ENCODE measurements at regions not wholly inside any gene's neighbourhood (a gene's known extent, or its start where the extent isn't known, plus 50 kb on each side); places are given as distances from the start of the nearest gene placed in this dataset.
A peak's percentile ranks its signal among the peaks of the same experiment; 100 is the strongest.
"Not testable (repeated sequence)": the region's sequence is repeated elsewhere in the genome, so short reads cannot be mapped to it uniquely, and the experiment has no call there.

DNA sequence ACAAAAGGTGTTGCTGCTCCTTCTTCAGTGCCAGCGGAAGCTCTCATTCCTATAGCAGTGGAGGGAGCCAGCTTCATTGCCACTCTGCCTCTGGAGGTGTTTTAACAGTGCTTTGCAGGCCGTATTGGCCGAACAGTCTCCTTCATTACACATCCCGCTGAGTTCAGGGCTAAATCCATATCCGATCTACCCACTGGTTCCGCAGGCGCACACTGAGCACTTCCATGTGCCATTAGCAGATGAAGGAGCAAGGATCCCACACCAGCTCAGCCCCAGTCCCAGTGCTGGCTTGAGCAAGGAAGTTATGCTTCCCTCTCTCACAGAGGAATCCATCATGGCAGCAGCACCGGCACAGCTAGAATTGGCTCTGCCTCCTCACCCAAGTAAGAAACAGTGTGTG lies 121.2 kb upstream of the IRX2 start:
- no peak for DNase-seq

DNA sequence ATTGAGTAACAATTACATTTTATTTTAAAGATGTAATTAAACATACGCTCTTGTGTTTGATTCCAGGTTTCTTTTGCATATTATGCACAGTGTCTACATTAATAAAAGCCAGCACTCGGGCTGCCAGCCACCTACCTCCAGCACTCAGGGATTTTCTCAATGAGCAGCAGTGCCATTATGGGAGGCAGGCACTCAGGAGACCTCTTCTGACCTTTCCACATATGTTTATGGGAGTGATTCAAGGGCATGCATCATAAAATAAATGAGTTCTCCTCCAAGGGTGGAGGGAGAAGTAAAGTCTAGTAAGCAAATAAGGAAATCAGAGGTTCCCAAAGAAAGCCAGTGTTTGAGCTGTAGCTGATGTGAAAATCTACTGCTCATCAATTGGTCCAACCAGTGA lies 119.8 kb upstream of the IRX2 start:
- no peak for DNase-seq

DNA sequence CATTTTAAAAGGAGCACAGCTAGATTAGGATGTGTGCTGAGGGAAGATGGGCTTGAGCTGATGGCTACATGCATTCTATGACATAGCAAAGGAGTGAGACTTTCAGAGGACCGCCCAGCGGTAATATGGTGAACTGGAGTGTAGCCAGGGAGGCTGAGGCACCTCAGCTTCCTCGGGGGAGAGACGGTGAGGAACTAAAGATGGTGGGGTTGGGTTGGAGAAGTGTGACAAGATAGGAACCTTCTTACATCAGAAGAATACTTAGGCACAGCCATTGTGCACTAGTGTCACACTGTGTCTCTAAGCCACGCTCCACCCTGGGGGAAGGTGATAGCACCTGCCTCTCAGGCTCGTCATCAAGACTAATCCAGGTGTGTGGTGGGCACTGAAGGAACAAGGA lies 118.0 kb upstream of the IRX2 start:
- no peak for DNase-seq

DNA sequence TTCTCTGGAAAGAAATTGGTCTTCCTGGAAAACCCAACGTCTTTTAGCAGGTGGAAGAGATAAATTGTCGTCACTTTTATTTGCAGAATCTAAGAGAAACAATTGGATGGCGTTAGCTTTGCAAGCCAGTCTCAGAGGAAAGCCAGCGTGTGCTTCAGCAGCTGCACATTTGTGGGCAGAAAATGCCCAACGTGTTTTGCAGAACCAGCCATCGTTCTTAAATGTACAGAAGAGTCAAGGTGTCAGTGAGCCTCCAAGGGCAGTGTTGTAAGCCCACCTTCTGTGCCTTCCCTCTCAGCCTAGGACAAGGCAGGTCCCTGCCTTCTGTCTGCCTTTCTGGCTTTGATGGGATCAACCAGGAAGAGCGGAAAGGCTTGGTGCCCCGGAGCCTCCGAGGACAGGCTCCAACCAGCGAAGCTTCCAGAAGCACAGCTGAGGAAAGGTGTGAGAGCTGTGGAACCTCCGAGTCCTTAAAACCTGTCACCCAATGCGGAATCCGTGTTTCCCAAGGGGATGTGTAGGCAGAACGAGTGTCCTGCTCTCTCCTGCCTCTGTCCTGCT lies 116.0 kb upstream of the IRX2 start:
- DNase-seq = no peak

DNA sequence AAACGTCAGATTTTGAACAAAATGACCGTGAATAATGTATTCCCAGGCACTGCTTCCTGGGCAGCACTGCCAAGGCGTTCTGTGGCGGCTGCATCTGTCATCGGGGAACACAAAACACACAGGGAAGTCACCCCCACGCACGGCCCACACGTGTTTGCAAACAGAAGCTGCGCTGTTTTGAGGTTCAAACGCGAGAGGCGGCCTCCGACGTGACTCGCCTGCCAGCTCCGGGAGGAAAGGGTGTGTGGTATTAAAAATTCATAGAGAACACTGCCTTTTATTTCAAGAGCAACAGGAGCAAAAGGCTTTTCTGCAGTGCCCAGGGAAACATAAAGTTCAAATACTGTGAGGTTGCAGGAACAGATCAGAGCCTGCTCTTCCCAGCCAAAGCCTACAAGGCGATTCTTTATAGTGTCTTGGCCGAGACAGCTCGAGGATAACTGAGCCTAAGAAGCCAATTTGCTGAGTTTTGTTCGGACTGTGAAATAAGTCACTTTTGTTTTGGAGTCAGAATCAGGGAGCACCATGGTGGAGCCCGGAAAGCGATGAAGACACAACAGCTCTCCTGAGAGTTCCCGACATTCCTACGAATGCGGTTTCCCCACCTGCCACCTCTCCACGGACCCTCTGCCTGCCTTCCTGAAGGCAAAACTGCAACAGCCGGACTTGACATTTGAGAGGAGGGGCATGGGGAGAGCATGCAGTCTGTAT lies 115.3 kb upstream of the IRX2 start:
- DNase-seq = no peak

DNA sequence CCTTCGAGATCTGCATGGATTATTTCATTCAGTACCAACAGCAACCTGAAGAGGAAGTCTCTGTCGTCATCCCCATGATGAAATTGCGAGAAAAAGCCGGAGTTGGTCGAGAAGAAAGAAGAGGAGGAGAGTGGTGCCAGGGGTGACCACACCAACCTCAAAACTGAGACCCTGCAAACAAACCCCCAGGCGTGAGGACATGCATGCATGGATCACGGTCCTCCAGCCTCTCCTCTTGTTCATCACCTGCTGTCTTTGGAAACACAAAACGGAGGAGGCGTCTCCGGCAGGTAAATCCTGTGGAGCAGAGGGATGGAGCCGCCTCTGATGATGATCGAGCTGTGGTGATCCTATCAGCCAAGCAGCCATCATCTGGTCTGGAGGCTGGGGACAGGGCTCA lies 114.4 kb upstream of the IRX2 start:
- DNase-seq = no peak

DNA sequence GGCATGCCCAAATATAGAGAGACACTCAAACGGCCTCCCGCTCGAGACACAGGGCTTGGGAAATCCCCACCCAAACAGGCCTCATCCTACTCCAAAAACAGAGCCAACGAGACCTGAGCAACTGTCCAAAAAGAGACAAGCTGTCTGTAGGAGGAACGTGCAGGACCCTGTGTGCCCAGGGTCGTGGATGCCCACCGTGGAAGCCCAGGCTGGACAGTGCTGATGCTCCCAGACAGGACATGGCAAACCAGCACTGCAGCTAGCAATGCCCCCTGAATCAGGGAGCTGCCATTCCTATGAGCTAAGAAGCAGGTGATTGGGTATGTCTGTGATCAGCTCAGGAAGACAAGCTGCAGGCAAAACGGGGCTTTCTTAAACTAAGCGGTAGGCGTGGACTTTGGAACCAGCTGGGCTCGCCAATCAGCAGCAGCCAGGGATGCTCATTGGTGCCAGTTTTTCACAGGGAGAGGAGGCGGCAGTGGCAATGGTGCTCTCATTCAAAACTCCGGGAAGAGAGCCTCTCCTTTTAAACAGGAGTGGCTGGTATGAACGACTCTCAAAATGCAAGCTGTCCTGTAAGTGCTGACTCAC lies 113.1 kb upstream of the IRX2 start:
- DNase-seq = no peak

DNA sequence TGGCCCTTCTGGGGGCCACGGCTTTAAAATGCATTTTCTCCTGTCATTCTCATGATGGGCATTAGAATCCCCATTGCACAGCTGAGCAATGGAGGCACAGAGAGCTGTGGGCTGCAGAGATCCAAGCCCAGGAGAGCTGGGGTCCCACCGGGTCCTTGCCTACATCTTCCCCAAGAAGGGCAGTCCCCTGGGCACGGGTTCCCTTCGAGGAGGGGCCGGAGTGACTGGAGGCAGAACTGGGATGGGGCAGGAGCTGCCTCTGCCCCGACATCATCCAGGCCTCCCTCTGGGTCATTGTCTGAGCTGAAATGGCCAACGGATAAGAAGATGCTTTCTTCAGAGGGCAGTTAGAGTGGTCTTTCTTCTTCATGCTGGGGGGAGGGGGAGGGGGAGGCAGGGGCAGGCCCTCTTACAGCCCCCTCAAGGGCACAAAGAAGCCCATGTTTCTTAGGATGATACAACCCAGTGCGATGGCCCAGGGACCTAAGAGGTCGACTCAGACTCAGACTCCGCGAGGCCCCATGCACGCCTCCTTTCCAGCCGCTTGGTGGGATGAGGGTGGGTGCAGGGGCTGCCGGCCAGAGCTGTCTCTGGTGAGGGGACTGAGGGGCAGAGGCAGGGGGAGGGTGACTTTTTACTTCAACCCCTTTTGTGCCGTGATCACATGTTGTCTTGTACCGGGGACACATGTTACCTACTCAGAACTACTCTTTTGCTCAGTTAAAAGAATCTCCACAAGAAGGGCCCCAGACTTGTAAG lies 112.4 kb upstream of the IRX2 start:
- DNase-seq = no peak

DNA sequence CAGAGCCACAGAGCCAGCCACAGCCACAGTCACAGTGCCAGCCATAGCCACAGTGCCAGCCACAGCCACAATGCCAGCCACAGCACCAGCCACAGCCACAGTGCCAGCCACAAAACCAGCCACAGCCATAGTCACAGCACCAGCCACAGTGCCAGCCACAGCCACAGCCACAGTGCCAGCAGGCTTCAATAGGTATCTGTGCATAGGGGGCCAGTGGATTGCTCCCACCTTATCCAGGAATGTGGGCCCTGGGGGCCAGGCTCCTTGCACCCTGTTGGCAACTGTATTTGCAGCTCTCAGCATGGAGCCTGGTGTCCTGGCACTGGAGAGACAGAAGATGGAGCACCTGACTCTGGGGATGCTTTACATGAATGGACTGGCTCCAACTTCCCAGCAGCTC lies 111.7 kb upstream of the IRX2 start:
- DNase-seq = no peak

DNA sequence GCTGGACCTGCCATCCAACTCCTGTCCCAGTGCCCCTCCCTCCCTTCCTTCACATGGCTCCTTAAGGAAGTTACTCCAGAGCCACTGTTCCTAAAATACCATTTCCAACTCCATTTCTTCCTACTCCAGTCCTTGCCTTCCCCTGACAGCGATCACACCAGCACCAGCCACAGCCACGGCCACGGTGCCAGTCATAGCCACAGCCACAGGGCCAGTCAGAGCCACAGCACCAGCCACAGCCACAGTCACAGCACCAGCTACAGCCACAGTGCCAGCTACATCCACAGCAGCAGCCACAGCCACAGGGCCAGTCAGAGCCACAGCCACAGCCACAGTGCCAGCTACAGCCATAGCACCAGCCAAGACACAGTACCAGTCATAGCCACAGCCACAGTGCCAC lies 110.7 kb upstream of the IRX2 start:
- DNase-seq = not testable (repeated sequence)

DNA sequence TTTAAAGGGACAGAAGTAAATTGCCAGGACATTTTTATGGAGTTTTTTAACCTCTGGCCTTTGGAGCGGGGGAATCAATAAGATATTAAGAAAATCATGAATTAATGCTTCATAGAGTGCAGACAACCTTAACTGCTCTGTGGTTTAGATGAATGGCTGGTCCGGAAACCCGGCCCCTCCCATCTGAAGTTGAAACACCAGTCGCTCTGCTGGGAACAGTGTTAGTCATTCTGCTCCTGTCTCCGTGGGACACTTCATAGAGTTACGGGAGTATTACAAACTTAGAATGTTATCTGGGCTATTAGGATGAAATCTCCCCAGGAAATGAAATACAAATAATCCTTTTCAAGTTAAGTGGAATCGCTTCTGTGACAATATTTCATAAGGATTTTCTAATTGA lies 110.1 kb upstream of the IRX2 start:
- DNase-seq = no peak

DNA sequence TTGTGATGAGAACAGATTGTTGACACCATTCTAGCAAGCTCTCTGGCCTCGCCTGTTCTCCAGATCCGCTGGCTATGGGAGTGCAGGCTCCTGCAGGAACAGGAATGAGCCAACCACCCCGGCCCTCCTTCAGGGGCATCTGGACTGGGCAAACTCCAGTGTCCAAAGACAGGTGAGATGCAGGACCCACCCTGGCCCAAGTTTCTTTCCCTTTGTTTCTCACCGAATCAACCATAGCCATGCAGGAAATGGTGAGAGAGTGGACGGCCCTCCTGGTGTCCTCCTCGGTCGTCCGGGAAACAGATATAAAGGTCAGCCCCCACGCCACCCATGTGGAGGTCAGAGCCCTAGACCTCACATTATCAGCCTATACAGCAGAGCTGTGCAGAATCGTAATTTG lies 108.6 kb upstream of the IRX2 start:
- DNase-seq = no peak

DNA sequence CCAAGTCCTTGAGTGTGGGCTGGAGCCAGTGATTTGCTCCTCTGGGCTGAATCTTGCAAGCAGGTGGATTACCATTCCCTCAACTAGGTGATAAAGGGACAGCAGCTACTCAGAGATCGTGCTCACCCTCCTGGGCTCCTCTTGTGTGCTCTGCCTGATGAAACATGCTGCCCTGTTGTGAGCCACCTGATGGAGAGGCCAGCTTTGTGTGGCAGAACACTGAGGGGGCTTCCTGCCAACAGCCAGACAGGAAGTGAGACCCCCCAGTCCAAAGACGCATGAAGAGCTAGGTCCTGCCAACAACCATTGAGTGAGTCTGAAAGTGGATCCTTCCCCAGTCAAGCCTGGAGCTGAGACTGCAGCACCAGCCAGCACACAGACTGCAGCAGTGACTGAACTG lies 106.4 kb upstream of the IRX2 start:
- DNase-seq = no peak

DNA sequence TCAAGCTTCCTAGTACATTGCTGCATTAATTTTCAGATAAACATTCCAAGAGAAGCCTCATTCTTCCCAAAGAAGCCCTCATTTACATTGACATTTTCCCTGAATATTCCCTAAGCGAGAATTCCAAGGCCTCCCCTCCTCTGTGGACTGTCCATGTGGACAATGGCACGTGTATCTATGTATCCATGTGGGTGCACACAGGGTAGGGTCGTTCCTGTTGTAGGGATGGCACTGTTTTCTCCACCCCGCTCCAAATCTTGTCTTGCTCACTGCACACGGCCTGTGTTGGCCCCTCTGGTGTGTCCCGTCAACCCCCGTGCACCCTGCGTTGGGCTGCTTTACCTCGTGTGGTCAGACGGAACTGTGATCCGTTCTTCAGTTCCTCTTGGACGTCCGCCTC lies 104.7 kb upstream of the IRX2 start:
- DNase-seq = no peak

DNA sequence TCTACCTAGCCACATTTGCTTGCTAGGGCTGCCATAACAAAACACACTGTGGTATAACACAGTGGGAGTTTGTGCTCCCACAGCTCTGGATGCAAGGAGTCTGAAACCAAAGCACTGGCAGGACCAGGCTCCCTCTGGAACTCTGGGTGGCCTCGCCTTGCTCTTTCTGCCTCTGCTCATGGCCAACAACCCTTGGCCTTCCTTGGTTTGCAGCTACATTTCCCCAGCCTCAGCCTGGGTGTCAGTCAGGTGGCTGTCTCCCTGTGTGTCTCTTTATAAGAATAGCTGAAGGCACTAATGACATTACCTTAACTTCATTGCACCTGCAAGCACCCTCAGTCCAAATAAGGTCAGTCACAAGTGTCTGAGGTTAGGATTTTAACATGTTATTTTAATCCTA lies 101.0 kb upstream of the IRX2 start:
- DNase-seq = no peak

DNA sequence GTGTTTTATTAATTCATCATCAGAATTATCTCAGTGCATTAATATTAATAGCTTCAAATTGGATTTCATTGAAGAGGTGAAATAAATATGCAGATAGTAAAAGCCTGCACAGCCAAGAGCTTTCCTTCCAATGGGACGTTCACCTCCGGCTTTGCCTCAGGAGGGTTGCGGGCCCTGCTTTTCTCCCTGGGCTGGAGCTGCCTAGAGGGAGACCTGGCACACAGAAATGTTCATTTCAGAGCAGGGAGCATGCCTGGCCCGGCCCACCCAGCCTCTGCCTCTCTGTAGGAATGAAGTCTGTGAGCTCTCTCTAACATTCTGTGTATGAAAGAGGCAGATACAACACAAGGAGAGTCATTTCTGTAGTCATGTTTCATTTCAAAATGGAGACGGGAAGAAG lies 100.4 kb upstream of the IRX2 start:
- no peak for DNase-seq

DNA sequence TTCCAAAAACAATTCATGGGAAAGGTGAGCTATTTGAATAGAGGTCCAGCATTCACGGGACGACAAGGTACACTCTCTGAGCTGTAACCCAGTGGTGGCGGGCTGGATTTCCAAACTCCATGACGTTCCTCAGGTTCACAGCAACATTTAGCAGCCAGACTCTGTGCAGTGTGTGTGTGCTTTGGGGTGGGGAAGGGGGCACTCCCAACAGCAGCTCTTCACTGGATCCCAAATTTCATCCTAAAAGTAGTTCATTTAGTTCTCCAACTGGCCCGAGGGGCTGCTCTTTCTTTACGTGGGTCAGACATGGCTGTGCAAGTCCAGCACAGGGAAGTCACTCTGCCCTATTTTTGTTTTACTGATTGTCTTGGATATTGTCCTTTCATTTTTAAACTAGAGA lies 98.0 kb upstream of the IRX2 start:
- no peak for DNase-seq

DNA sequence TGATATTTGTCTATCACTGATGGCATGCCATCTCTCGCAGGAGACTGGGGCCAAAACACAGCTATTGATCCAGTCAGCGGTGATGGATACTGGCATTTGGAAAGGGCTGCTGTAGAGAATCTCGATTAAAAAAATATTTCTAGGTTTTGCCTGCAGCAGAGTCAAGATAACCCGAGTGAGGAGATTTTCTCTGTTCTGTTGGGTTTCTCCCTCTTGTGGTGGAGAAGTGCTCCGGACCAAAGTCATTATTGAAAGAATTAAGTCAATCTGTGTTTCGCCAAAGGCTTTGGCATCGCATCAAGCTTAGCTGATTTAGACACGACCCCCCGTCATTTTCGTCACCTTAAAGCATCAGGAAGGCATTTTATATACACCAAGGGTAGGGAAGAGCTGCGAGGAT lies 97.1 kb upstream of the IRX2 start:
- DNase-seq = no peak

DNA sequence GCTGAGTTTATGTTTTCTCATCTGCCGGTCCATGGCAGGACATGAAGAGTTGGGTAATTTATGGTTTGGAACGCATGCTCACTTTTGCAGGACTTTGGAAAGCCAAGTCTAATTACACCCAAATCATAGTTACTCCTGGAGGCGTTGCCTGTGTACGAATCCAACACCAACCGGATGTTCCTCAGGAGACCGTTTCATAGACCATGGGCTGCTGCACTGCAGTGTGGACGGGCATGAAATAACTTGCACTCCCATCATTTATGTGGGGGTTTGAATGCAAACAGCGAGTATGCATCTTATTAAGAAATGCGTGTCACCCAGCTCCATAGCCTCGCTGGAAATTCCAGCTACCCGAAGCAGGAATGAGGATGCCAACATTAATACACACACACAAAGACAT lies 96.1 kb upstream of the IRX2 start:
- DNase-seq = no peak

DNA sequence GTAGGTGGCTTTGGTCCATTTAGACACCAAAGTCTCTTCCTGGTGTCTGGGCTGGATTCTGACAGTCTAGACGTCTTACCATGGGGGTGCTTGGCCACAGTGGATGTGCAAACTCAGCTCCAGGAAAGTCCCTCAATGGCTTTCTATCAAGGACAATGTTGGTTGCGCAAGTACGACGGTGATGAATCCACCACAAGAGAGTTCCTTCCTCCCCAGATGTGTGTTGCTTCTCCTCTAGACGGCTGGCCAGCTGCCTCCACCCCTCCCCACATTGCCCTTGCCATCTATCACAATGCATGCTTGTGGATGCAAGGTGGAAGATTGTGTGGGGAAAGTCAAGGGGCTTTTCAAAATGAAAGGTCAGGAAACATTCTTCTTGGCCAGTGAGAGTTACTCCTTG lies 89.7 kb upstream of the IRX2 start:
- peak; percentile 1 for DNase-seq

DNA sequence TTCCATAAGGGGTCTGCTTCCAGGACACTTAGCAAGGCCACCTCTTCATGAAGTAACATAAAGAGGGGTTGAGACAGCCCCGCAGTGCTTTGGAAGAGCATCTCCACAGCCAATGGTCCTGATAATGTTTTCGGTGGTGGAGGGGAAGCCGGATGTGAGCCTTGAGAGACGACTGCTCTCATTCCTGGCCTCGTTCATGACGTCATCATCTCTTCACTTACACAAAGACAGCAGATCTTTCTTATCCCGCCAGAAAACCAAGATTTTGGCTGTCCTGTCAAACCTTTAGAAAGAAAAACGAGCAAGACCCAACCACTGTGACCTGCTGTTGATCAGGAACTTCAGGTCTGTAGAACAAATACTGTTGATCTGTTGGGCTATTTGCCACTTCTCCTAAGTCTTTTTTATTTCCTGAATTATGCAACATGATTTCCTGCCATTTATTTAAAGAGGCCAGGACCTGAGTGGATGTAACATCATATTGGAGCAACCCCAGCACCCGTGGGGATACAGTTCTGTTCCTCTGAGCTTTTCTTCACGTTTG lies 89.0 kb upstream of the IRX2 start:
- no peak for DNase-seq

DNA sequence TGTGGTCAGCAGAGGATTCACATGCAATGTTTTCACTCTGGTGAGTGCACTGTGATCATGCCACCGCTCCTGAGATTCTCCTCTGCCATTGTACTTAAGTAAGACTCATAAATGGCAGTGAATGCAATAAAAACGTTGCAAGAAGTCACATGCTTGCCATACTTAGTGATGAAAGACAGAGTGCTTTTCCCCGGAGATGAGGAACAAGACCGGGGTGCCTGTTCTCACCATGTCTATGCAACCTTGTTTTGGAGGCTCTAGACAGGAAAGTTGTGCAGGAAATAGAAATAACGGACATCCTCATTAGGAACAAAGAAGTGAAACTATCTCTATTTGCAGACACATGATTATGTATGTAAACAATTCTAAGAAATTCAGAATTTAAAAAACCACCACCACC lies 84.7 kb upstream of the IRX2 start:
- DNase-seq = no peak

DNA sequence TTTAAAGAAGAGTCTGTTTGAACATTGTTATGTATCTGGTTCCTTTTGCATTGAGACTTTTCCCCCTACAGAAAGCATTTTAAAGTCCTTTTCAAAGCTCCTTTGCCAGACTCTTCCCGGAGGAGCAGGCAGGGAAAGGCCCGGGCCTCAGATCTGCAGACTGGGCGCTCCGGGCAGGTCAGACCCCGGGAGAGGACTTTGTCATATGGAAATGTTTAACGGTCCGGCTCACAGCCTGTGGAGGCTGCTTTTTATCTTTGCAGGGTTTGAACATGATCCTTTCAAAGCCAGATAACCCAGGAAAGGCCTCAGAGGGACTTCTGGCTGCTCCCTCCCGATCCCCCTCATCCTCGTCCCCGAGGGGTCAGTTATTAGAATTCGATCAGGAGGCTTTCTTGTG lies 82.1 kb upstream of the IRX2 start:
- DNase-seq = no peak

DNA sequence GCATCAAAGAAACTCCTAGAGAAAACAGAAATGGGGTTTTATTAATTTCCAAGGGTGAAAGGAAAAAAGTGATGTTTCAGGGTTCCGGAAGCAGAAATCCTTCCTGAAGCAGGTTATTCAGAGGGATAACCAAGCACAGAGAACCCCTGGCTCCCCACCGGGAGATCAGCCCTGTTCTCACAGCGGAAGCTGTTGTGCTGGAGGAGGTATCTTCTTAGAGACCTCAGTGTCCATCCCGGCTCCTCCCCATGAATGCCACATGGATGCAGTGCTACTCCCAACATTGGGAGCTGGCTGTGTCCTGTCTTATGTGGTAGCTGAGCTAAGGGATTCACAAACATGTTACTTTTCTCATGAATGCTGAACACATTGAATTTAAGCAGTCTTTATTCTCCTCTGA lies 80.9 kb upstream of the IRX2 start:
- DNase-seq = no peak
